SK-N-SH (cell line): ENCODE measurements at regions not wholly inside any gene's neighbourhood (a gene's known extent, or its start where the extent isn't known, plus 50 kb on each side); places are given as distances from the start of the nearest gene placed in this dataset.

Experiments used
- CTCF ChIA-PET: fragments of 300-600, 350-600 bp; formaldehyde crosslinking; extraction: SDS; loops from one replicate; lab custom pipeline; 2021; lab: Yijun Ruan, JAX
- POLR2A ChIA-PET: fragments of 350-600 bp; sonication (Branson Sonifier 250); formaldehyde crosslinking; extraction: SDS; loops from one replicate; lab custom pipeline; 2020; ENCODE audit warnings: antibody characterized with exemption, inconsistent platforms; lab: Yijun Ruan, JAX
- DNase-seq: peaks from one replicate; pipeline ENCODE4 v3.0.0; 2012
- H2AFZ ChIP-seq: fragments of 200-600 bp; sonication (generic); 2 replicates; pipeline ENCODE4 v1.8.1; 2016; ENCODE audit warnings: antibody characterized with exemption, mild to moderate bottlenecking, low read depth
- H3F3A ChIP-seq: fragments of 200-600 bp; sonication (generic); replicated peaks from 2 replicates; pipeline ENCODE3; 2016; ENCODE audit warnings: antibody characterized with exemption, mild to moderate bottlenecking; ENCODE audit not compliant: insufficient read depth
- H3K27ac ChIP-seq, 2 experiments: fragments of 200-500 bp in 1 of 2; fragments of 200-600 bp in 1 of 2; sonication (Bioruptor generic) in 1 of 2; sonication (generic), shearing (Covaris generic) in 1 of 2; 2 replicates each; pipeline versions ENCODE4 v1.5.1 to v1.6.1; 2014 to 2016; ENCODE audit warnings: low read depth in 2 of 2, inconsistent platforms in 1 of 2, low read length in 1 of 2, mild to moderate bottlenecking in 1 of 2, mixed read lengths in 1 of 2
- H3K27me3 ChIP-seq: fragments of 200-600 bp; sonication (generic), shearing (Covaris generic); 2 replicates; pipeline ENCODE4 v1.6.1; 2016; ENCODE audit warnings: mixed run types; ENCODE audit not compliant: insufficient read depth
- H3K36me3 ChIP-seq, 2 experiments: fragments of 200-500 bp in 1 of 2; fragments of 200-600 bp in 1 of 2; sonication (Bioruptor generic) in 1 of 2; sonication (generic) in 1 of 2; replicated peaks in 1 of 2; 2 replicates each; pipeline versions ENCODE3 to v1.5.1; 2014 to 2016; ENCODE audit warnings: low read length in 1 of 2, mild to moderate bottlenecking in 1 of 2; ENCODE audit not compliant: insufficient read depth in 2 of 2, control insufficient read depth in 1 of 2
- H3K4me1 ChIP-seq, 2 experiments: fragments of 200-500 bp in 1 of 2; fragments of 200-600 bp in 1 of 2; sonication (Bioruptor generic) in 1 of 2; sonication (generic), shearing (Covaris generic) in 1 of 2; 2 replicates each; pipeline versions ENCODE4 v1.5.1 to v1.6.1; 2014 to 2016; ENCODE audit warnings: low read depth in 1 of 2, low read length in 1 of 2, mixed run types in 1 of 2; ENCODE audit not compliant: insufficient read depth in 2 of 2, control insufficient read depth in 1 of 2
- H3K4me2 ChIP-seq: fragments of 200-600 bp; sonication (generic), shearing (Covaris generic); 2 replicates; pipeline ENCODE4 v1.6.1; 2017; ENCODE audit warnings: mixed run types
- H3K4me3 ChIP-seq, 2 experiments: fragments of 200-500 bp in 1 of 2; fragments of 200-600 bp in 1 of 2; sonication (Bioruptor generic) in 1 of 2; sonication (generic), shearing (Covaris generic) in 1 of 2; 2 replicates each; pipeline versions ENCODE4 v1.5.1 to v1.8.1; 2014 to 2016; ENCODE audit warnings: low read depth in 2 of 2, inconsistent platforms in 1 of 2, low read length in 1 of 2, mild to moderate bottlenecking in 1 of 2, mixed read lengths in 1 of 2, moderate library complexity in 1 of 2
- H3K79me2 ChIP-seq: fragments of 200-600 bp; sonication (generic); 2 replicates; pipeline ENCODE4 v1.8.1; 2017; ENCODE audit warnings: mild to moderate bottlenecking; ENCODE audit not compliant: insufficient read depth
- H3K9ac ChIP-seq: fragments of 200-600 bp; sonication (generic); 2 replicates; pipeline ENCODE4 v1.6.1; 2017; ENCODE audit warnings: mixed run types
- H3K9me2 ChIP-seq: fragments of 200-600 bp; sonication (generic); 2 replicates; pipeline ENCODE4 v1.6.1; 2017; ENCODE audit warnings: mixed run types
- H3K9me3 ChIP-seq: fragments of 200-600 bp; sonication (generic); 2 replicates; pipeline ENCODE4 v1.6.1; 2017; ENCODE audit warnings: mixed run types, mild to moderate bottlenecking, moderate library complexity
- H4K20me1 ChIP-seq: fragments of 200-600 bp; sonication (generic); 2 replicates; pipeline ENCODE4 v1.6.1; 2017; ENCODE audit warnings: mild to moderate bottlenecking, mixed run types; ENCODE audit not compliant: insufficient read depth
- CTCF ChIP-seq: fragments of 200-600 bp; sonication (generic); IDR thresholded peaks from 2 replicates; pipeline ENCODE4 v1.6.1; 2017; ENCODE audit warnings: antibody characterized with exemption, mild to moderate bottlenecking, moderate library complexity
- EZH2phosphoT487 ChIP-seq: fragments of 200-600 bp; sonication (generic); IDR thresholded peaks from 2 replicates; pipeline ENCODE4 v1.6.1; 2017; ENCODE audit warnings: low read depth, mixed run types, mild to moderate bottlenecking, antibody characterized with exemption, moderate library complexity, borderline replicate concordance
- MXI1 ChIP-seq: IDR thresholded peaks from 2 replicates; pipeline ENCODE4 v1.6.1; 2012; ENCODE audit warnings: mild to moderate bottlenecking, low read depth, low read length, improper control_type of control experiment
- NFIC ChIP-seq: IDR thresholded peaks from 2 replicates; pipeline ENCODE4 v1.4.0; 2012; ENCODE audit warnings: borderline replicate concordance
- RAD21 ChIP-seq: IDR thresholded peaks from 2 replicates; pipeline ENCODE4 v1.6.1; 2012; ENCODE audit warnings: mild to moderate bottlenecking, low read length
- RCOR1 ChIP-seq: fragments of 150-350 bp; IDR thresholded peaks from 2 replicates; pipeline ENCODE4 v1.6.1; 2017; ENCODE audit warnings: antibody characterized with exemption, low read length
- RFX5 ChIP-seq: IDR thresholded peaks from 2 replicates; pipeline ENCODE4 v1.6.1; 2012; ENCODE audit warnings: mild to moderate bottlenecking, improper control_type of control experiment, low read length
- SIN3A ChIP-seq: IDR thresholded peaks from 2 replicates; pipeline ENCODE4 v1.6.1; 2012; ENCODE audit warnings: low read depth, mild to moderate bottlenecking, low read length, moderate library complexity, borderline replicate concordance
- SMC3 ChIP-seq: IDR thresholded peaks from 2 replicates; pipeline ENCODE4 v1.6.1; 2012; ENCODE audit warnings: low read depth, low read length, improper control_type of control experiment
- TAF1 ChIP-seq: IDR thresholded peaks from 2 replicates; pipeline ENCODE4 v1.6.1; 2012; ENCODE audit warnings: low read depth, mild to moderate bottlenecking, low read length, moderate library complexity, borderline replicate concordance
- USF2 ChIP-seq: fragments of 150-350 bp; IDR thresholded peaks from 2 replicates; pipeline ENCODE4 v1.6.1; 2017; ENCODE audit warnings: antibody characterized with exemption, low read length, low read depth, borderline replicate concordance
- YY1 ChIP-seq: IDR thresholded peaks from 2 replicates; pipeline ENCODE4 v1.4.0; 2012; ENCODE audit warnings: low read depth, mild to moderate bottlenecking
- WGBS: methylation state at CpG from one replicate; pipeline ENCODE4 v1.1.6; 2017; ENCODE audit warnings: low lambda C conversion rate; 5-methylcytosine and 5-hydroxymethylcytosine counted together
- TF ChIP-seq, protein P1 (sequence below): IDR thresholded peaks from 2 replicates; pipeline ENCODE4 v1.6.1; 2012; ENCODE audit warnings: mild to moderate bottlenecking, low read depth, low read length, moderate library complexity
- TF ChIP-seq, protein P2 (sequence below): IDR thresholded peaks from 2 replicates; pipeline ENCODE4; 2012

DNA sequence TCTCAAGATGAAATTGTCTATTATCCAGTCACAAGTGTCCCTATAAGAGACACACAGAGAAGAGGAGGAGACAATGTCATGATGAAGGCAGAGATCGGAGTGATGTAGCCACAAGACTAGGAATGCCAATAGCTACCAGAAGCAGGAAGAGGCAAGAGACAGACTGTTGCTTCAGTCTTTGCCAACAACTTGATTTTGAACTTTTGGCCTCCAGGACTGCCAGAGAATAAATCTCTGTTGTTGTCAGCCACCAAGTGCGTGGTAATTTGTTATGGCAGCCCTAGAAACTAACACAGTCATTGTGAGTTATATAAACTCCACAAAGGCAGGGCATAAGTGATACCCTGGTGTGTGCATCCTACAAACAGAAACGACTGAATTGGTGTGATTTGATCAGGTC, 517.0 kb downstream of the BTBD3 start:
- H3K9ac ChIP-seq, result no peak overlapping the region
- H4K20me1 ChIP-seq, result no peaks in the 10 kb centered on the region
- ChIA-PET CTCF (no interaction called here), POLR2A (no interaction called here)
- TF ChIP-seq USF2 (no peak), NFIC (no peak), RCOR1 (no peak), EZH2phosphoT487 (no peak)
- TF ChIP-seq, protein P1, sequence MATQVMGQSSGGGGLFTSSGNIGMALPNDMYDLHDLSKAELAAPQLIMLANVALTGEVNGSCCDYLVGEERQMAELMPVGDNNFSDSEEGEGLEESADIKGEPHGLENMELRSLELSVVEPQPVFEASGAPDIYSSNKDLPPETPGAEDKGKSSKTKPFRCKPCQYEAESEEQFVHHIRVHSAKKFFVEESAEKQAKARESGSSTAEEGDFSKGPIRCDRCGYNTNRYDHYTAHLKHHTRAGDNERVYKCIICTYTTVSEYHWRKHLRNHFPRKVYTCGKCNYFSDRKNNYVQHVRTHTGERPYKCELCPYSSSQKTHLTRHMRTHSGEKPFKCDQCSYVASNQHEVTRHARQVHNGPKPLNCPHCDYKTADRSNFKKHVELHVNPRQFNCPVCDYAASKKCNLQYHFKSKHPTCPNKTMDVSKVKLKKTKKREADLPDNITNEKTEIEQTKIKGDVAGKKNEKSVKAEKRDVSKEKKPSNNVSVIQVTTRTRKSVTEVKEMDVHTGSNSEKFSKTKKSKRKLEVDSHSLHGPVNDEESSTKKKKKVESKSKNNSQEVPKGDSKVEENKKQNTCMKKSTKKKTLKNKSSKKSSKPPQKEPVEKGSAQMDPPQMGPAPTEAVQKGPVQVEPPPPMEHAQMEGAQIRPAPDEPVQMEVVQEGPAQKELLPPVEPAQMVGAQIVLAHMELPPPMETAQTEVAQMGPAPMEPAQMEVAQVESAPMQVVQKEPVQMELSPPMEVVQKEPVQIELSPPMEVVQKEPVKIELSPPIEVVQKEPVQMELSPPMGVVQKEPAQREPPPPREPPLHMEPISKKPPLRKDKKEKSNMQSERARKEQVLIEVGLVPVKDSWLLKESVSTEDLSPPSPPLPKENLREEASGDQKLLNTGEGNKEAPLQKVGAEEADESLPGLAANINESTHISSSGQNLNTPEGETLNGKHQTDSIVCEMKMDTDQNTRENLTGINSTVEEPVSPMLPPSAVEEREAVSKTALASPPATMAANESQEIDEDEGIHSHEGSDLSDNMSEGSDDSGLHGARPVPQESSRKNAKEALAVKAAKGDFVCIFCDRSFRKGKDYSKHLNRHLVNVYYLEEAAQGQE, result no peak
- no peak overlapping the region for H3K4me3 ChIP-seq
- no peaks in the 10 kb centered on the region for H3F3A ChIP-seq
- H3K4me2 ChIP-seq, result no peak overlapping the region
- H3K9me3 ChIP-seq, result peaks cover 5% of the 10 kb centered on the region; the same call in 1 of the 2 replicates
- H3K27me3 ChIP-seq, result no peaks in the 10 kb centered on the region
- no peak for DNase-seq
- H3K79me2 ChIP-seq, result no peaks in the 10 kb centered on the region
- no peaks in the 10 kb centered on the region for H3K36me3 ChIP-seq
- H3K4me1 ChIP-seq, result no peaks in the 10 kb centered on the region
- no peaks in the 10 kb centered on the region for H3K9me2 ChIP-seq
- H3K27ac ChIP-seq, result no peak overlapping the region
- H2AFZ ChIP-seq, result no peak overlapping the region
- WGBS, result 18% methylated on average over 3 of the region's 3 CpGs

GRCh38 chr20:12435268-12435667, 517.6 kb downstream of the BTBD3 start:
- CTCF ChIA-PET, result no interaction called here

More at GRCh38 chr20:12435268-12435667, 517.6 kb downstream of the BTBD3 start:
- Histone ChIP-seq H3K4me1 (no peaks in the 10 kb centered on the region), H4K20me1 (no peaks in the 10 kb centered on the region), H3K9me2 (no peaks in the 10 kb centered on the region), H3K27ac (no peak overlapping the region), H3K4me3 (no peak overlapping the region), H3K27me3 (no peaks in the 10 kb centered on the region), H3K36me3 (no peaks in the 10 kb centered on the region), H3K79me2 (no peaks in the 10 kb centered on the region), H2AFZ (no peak overlapping the region), H3K4me2 (no peak overlapping the region), H3F3A (no peaks in the 10 kb centered on the region), H3K9ac (no peak overlapping the region), H3K9me3 (peaks cover 5% of the 10 kb centered on the region; the same call in 1 of the 2 replicates)
- no peak for DNase-seq
- POLR2A ChIA-PET, result no interaction called here
- 25% methylated on average over 4 of the region's 4 CpGs for WGBS
- TF ChIP-seq SIN3A (no peak), RFX5 (no peak), TAF1 (no peak), SMC3 (no peak), MXI1 (no peak), RAD21 (no peak), NFIC (no peak), YY1 (no peak), CTCF (no peak)
- TF ChIP-seq, protein P2, sequence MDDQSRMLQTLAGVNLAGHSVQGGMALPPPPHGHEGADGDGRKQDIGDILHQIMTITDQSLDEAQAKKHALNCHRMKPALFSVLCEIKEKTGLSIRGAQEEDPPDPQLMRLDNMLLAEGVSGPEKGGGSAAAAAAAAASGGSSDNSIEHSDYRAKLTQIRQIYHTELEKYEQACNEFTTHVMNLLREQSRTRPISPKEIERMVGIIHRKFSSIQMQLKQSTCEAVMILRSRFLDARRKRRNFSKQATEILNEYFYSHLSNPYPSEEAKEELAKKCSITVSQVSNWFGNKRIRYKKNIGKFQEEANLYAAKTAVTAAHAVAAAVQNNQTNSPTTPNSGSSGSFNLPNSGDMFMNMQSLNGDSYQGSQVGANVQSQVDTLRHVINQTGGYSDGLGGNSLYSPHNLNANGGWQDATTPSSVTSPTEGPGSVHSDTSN, result no peak
